ENCODE measurements at regions not wholly inside any gene's neighbourhood (a gene's known extent, or its start where the extent isn't known, plus 50 kb on each side); places are given as distances from the start of the nearest gene placed in this dataset.
A peak's percentile ranks its signal among the peaks of the same experiment; 100 is the strongest.

- DNase-seq (ENCODE audit: low read depth): no peak
Observed at GRCh38 chr10:78248651-78249464, 215.2 kb downstream of the RPS24 start.

- no peak for DNase-seq (ENCODE audit: low read depth)
Observed at GRCh38 chr10:78249690-78250089, 216.0 kb downstream of the RPS24 start.

GRCh38 chr10:78250313-78251015, 216.8 kb downstream of the RPS24 start:
- DNase-seq (ENCODE audit: low read depth): peak; percentile 42

- no peak for DNase-seq (ENCODE audit: low read depth)
Observed at GRCh38 chr10:78251016-78251385, 217.3 kb downstream of the RPS24 start.

GRCh38 chr10:78252286-78252685, 218.6 kb downstream of the RPS24 start:
- no peak for DNase-seq (ENCODE audit: low read depth)

- DNase-seq (ENCODE audit: low read depth): no peak
Observed at GRCh38 chr10:78253063-78253853, 219.6 kb downstream of the RPS24 start.

- DNase-seq (ENCODE audit: low read depth): no peak
Observed at GRCh38 chr10:78254013-78254412, 220.3 kb downstream of the RPS24 start.

- DNase-seq (ENCODE audit: low read depth): no peak
Observed at GRCh38 chr10:78255214-78255613, 221.6 kb downstream of the RPS24 start.

GRCh38 chr10:78255796-78256638, 222.4 kb downstream of the RPS24 start:
- DNase-seq (ENCODE audit: low read depth): peak; percentile 59

GRCh38 chr10:78258323-78259030, 224.8 kb downstream of the RPS24 start:
- DNase-seq (ENCODE audit: low read depth): no peak

- DNase-seq (ENCODE audit: low read depth): no peak
Observed at GRCh38 chr10:78259391-78259790, 225.7 kb downstream of the RPS24 start.

GRCh38 chr10:78260141-78260540, 226.5 kb downstream of the RPS24 start:
- DNase-seq (ENCODE audit: low read depth): no peak

GRCh38 chr10:78260680-78261079, 227.0 kb downstream of the RPS24 start:
- DNase-seq (ENCODE audit: low read depth): no peak

- no peak for DNase-seq (ENCODE audit: low read depth)
Observed at GRCh38 chr10:78261291-78261690, 227.6 kb downstream of the RPS24 start.

- DNase-seq (ENCODE audit: low read depth): no peak
Observed at GRCh38 chr10:78262860-78263259, 229.2 kb downstream of the RPS24 start.

- no peak for DNase-seq (ENCODE audit: low read depth)
Observed at GRCh38 chr10:78263521-78263988, 229.9 kb downstream of the RPS24 start.

- DNase-seq (ENCODE audit: low read depth): no peak
Observed at GRCh38 chr10:78264361-78264760, 230.7 kb downstream of the RPS24 start.

- no peak for DNase-seq (ENCODE audit: low read depth)
Observed at GRCh38 chr10:78266741-78267469, 233.2 kb downstream of the RPS24 start.

GRCh38 chr10:78267598-78267997, 233.9 kb downstream of the RPS24 start:
- no peak for DNase-seq (ENCODE audit: low read depth)

GRCh38 chr10:78269060-78269459, 235.4 kb downstream of the RPS24 start:
- DNase-seq (ENCODE audit: low read depth): no peak
